ENCODE measurements at regions not wholly inside any gene's neighbourhood (a gene's known extent, or its start where the extent isn't known, plus 50 kb on each side); places are given as distances from the start of the nearest gene placed in this dataset.

GRCh38 chr21:38885909-38886308 is 80.2 kb downstream of the ETS2 start:
- TF ChIP-seq POLR2A (IDR thresholded peaks at IDR 0.05) (no peak), CTCF (IDR thresholded peaks at IDR 0.05 in 8 of 11, conservative IDR thresholded peaks at IDR 0.05 in 3 of 11) (no peak)
